NOMO-1 (cell line): ENCODE measurements at regions not wholly inside any gene's neighbourhood (a gene's known extent, or its start where the extent isn't known, plus 50 kb on each side); places are given as distances from the start of the nearest gene placed in this dataset.

Source experiments
- DNase-seq, 2 experiments: peaks; one replicate each; lab custom pipeline; 2025; ENCODE audit not compliant: unreplicated experiment in 2 of 2; lab: John Stamatoyannopoulos, UW

DNA sequence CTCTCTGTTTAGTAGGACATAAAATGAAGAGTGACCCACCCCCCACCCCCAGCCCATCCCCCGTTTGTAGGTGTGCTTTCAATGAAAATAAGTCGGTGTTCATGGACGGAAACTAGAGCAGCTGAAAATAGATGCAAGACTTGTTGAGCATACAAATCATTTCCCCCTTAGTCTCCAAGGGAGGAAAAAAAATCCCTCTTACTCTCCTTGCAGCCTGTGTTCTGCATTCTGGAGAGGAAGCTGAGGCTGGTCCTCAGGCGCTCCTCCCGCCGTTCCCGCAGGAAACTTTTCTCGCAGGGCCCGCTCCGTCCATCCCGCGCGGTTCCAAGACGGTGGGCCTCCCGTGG is 259.0 kb upstream of the E2F7 start:
- DNase-seq: no peak

DNA sequence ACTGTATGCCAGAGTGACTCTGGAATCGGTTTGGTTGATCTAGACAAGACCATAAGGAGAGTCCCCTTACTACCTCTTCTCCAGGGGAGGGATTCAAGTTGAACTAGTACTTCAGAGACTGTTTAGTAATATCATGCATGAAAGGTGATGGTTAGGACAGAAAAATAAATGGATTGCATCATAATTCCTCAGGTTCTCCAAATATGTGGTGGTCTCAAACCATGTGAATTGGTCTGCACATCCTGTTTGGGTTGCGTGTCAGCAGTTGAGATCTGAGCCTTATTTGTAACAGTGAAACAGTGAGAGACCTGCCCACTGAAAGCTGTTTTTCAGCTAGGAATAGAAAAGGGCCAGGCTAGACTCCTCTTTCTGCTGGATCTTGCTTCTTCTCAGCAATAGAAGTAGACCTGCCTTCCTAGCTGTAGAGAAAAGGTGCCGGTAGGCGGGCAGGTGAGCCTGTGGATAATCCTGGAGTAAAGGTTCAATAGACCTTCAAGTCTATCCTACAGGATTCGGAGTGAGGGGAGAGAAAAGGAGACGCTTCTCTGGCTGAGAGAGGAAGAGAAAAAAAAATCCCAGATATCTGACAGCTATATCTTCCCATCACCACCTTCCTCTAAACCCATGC is 258.5 kb upstream of the E2F7 start:
- no peak for DNase-seq

DNA sequence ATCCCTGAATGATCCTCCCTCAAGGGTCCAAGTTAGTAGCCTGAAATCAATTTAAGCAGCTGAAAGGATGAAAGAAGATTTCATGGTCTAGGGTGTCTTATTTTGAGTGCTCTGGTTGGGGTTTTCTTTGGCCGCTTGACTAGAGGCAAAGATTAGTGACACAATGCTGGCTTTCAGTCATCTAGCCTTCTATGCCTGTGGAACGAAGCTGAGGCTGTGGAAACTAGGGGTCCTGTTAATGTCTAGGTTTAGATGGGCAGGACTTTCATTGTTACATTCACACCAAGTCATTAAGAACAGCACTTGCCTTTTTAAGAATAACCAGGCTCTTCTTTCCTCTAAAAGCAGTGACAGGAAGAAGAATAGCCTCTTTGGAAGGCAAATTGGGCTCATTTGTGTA is 253.8 kb upstream of the E2F7 start:
- no peak for DNase-seq

DNA sequence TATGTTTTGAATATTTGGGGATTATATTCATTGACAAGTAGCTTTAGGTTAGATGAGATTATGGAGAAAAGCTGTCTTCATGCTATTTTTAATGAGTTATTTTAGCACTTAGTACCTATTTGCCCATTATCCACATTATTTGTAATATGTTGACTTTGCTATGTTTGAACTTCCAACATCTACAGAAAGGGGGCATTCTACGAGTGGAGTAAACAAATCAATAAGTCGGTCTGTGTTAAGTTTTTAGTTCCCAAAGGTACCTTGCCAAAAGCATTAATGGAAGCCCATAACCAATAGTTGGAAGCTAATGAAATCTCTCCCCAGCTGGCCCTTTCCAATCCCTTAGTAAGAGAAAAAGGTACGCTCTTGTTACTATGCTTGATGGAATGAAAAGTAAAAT is 250.0 kb upstream of the E2F7 start:
- no peak for DNase-seq

DNA sequence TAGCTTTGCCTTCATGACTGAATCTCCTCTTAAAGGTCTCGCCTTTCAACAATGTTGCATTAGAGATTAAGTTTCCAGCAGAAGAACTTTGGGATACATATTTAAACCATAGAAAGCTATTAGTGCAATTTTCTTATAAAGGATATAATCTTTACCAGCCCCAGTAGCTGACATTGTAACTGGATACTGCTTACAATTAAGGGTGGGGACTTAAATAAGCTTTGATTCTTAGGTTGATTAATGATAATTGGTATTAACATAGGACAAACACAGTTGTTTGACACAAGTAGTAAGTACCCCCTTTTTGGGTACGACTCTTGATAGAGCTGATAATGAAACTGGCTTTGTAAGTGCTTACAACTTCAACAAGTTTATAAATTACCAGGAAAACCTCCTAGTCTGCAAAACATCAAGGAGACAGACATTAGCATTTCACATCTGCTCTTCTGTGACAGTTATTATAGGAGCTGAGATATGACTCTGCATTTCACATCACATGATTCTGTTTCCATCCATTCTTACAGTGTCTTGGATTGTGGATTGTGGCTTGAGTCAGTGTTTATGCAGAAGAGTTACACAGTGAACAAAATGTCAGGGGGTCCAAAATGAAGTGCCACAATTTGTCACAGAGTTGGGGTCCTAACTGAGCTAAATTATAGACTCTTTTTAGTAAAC is 249.1 kb upstream of the E2F7 start:
- DNase-seq: no peak

DNA sequence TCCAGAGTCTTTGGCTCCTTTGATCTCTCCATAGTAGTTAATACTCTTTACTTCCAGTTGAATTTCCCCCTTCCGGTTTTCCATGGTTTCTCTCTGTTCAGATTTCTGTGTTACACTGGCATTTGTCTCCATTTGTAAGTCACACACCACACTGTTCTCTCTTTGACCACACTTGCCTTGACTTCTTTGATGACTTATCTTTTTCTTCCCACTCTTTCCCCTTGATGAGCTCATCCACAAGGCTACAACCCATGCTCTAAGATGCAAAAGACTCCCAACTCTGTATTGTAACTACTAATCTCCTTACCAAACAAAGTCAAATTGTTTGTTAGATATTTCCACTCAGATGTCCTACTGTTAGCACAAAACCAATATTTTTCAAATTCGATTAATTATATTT is 242.7 kb upstream of the E2F7 start:
- DNase-seq: no peak

DNA sequence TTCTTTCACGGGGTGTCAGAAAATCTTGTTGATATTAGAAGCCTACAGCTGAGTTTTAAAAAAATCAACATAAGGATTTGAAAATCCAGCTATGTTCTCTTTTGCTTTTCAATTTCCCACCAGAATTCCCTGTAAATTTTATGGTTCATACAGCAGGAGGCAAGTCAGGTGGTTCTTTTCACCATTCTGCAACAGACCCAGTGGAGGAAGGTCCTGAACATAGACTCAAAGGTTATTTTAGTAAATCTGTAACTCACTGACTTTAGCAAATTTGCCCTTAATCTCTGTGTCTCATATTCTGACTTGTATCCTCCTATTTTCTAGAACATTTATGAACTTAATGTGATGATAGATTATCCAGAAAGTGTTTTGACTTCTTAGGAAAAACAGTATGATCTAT is 235.4 kb upstream of the E2F7 start:
- no peak for DNase-seq

DNA sequence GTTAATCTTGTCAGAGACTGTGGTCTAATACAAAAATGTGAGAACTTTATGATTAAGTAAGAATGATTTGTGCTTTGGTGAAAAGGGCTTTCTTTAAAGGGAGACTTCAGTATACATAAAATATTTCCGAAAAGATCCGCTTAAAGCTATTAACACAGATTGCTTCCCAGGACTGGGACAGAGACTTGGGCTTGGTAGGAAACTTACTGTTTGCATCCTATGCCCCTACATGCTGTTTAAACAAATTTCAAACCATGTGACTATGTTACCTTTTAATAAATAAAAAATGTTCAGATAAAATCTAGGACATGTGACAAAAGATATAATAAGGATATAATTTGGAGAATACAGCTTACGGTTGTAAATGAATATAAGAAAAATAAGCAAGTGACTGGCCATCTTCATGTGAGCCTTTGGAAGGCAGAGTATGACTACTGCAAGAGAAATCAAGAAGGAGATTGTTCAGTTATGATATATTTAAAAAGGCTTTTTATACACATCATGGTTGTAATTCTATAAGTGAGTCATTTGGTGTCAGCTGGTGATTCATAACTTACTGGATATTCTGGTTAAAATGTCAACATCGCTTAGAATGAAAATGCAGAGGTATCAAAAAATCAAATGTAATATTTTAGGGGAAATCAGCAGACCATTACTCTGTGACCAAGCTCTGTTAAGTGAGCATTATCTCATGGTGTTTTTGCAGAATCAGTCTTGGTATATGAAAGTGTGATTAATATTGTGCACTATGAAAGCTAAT is 234.7 kb upstream of the E2F7 start:
- DNase-seq: no peak

DNA sequence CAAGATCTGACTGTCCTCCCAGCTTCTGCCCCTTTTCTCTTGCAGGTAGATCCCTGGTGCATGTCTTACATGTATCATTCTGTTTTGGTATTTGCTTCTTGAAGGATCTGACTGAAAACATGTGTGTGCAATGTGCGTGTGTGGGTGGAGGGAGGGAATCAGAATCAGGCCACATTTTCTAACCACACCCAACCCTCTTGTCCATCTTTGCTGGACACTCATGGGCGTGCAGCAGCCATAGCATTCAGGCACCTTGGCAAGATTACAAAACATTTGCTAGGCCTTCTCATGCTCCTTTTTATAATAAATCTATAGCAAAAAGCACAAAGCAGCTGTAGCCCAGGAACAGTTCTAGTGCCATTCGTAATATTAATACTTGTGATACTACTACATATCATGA is 233.6 kb upstream of the E2F7 start:
- DNase-seq: no peak

DNA sequence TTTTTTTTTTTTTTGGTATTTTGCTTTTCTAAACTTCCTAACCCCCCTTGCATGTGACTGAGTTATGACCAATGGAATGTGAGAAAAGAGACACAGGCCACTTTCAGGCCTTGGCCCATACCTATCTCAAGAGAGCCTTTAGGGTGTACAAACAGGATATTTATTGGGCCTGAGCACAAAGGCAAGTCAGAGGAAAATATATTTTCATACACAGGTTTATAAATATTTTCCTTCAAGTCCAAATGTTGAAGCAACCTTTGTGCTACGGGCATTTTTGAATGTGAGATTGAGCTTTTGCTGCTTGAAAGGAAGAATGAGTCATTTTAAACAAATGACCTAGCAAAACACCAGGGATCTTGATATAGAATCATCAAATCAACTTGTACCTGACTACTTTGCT is 228.6 kb upstream of the E2F7 start:
- no peak for DNase-seq

DNA sequence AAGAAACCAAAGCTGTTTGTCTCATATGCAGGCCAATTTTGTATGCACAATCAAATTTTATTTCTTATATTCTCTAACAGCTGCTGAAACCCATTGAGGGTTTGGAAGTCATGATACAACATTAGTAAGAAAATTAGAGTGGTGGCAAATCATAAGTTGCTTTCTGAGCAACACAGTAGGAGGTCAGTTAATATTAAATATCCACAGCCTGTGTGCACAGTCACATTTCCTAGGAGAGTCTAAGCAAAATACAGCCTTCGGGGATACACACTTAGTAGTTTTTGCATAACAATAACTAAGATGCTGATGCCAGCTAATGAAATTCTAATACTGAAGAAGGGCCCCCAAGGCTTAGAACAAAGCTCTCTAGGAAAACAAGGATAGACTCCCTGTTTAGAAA is 209.6 kb upstream of the E2F7 start:
- DNase-seq: no peak

DNA sequence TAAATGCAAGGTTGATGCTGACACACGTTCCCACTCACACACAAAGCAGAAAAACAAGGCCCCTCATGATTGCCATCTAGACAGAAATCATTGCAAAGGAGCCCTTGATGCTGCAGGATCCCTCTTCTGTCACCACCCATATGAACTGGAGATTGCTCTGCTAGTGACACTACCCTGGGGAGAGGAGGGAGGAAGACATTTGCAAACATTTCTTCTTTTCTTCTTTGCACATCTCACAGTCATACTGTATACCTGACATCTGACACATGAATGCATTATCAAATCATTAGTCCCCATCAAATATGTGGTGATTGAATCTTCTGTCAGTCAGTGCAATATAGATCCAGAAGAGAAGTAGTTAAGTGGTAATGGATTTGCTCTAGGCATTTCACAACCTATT is 208.5 kb upstream of the E2F7 start:
- DNase-seq: no peak

DNA sequence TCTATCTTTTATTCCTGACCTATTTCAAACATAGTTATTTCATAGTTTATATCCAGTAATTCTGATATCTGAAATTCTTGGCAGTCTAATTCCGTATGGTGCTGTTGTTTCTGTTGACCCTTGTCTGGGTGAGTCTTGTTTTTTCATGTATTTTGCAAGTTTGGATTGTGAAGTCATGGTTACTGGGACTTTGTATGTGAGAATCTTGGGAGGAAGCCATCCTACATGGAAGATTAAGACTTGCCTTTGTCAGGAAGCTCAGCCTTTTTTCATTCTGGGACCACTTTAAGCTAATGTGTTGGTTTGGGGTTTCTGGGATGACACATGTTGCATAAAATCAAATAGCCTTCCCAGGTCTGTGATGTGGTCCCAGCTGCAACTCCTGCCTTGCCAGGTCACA is 191.6 kb upstream of the E2F7 start:
- DNase-seq: no peak

DNA sequence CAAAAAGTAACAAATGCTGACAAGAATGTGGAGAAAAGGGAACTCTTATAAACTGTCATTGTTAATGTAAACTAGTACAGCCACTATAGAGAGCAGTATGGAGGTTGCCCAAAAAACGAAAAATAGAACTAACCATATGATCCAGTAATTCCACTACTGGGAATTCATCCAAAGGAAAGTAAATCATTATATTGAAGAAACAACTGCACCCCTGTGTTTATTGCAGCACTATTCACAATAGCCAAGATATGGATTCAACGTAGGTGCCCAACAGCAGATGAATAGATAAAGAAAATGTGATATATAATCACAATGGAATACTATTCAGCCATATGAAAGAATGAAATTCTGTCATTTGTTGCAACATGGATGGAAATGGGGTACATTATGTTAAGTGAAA is 188.0 kb upstream of the E2F7 start:
- DNase-seq: no peak

DNA sequence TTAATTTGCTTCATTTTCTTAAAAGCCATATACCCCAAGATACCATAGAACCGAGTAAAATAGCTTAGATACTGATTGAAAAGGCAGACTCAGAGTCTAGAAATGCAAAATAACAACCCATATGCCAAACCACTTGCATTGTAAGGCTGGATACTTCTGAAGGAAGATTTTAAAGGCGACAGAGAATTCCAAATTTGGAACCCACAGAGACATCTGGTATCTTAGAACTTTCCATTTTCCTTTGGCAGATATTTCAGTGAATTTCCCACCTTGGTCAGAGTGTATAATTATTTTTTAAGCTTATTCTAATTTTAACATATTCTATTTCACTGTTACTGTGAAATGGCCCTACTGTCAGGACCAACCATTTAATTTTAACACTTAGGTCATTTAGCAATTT is 186.4 kb upstream of the E2F7 start:
- DNase-seq: no peak

DNA sequence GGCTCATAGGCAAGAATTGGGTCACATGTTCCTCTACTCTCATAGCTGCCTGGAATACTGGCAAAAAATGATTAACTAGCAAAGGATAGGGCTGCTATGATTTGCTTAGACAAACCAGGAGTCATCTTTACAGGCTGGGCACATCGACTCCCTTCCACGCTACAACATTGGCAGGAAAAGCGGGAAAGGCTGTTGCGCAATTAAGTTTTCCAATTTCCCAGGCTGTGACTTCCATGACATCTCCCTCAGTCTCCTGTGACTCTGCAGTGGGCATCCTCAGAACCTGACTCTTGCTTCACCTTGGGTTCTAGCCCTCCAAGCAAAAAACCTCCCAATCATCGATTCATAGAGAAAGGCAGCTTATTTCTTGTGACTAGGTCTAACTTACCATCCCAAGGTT is 184.5 kb upstream of the E2F7 start:
- DNase-seq: no peak

DNA sequence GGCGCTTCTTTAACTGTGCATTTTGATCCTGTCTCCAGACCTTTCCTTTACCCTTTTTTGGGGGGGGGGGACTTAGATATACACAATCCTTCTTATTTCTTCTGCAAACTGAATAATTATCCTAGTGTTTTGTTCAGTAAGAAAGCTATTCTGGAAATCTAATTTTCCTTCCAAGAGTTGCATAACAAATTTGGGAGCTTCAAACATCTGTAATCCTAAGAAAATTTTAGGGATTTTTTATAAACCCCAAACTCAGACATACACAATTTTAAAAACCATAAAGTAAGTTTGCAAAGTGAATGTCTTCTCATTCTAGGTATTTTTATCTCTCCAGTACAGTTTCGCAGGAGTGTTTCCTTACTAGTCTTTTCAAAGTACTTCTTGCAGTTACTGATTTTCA is 182.7 kb upstream of the E2F7 start:
- DNase-seq: no peak

DNA sequence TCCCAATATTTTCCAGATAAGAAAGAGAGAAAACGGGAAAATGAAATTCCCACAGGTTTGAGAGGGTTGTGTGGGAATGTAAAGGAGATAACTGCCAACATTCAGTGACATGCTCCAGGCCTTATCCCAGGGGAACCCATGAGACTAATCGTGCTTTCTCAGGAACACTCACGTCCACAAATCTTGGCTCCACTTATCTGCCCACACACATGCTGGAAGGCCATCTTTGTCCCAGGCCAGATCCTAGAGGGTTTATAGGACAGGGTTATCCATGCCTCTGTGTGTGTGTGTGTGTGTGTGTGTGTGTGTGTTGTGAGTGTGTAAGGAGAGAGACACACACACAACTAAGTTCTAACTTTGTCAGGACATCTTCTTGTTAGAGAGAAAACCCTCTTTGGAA is 182.2 kb upstream of the E2F7 start:
- no peak for DNase-seq

DNA sequence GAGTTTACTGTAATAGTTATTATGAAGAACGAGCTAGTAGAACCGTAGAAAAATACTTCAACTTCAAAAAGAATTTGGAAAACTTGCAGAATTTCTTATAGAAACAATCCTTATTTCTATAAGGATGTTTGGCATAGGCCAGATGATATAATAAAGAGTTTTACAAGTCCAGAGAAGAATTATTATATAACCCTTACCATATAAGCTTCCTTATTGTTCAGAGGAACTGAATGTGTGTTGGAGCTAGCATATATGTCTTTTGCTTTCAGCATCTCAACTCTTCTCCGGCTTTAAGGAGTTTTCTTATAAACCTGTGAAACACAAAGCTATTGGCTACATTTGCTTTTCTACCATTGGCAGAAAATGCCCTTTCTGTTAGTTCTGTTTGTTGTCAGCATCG is 178.0 kb upstream of the E2F7 start:
- no peak for DNase-seq

DNA sequence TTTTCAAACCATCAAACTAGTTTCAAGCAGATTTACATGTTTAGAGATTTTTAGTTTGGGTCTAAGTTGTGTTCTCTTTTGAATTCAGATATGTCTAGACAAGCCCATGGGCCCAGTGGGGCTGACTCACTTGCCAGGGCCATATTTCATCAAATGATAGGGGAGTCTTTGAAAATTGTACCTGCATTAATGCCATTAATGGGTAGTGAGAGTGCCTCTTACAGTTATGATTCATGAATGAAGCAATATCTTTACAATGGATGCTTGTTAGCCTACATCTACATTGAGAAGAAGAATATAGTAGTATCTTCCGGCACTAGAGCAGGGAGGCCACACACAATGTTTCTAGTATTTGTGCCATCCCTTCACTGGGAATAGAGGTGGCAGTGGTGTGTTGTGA is 174.2 kb upstream of the E2F7 start:
- DNase-seq: no peak

DNA sequence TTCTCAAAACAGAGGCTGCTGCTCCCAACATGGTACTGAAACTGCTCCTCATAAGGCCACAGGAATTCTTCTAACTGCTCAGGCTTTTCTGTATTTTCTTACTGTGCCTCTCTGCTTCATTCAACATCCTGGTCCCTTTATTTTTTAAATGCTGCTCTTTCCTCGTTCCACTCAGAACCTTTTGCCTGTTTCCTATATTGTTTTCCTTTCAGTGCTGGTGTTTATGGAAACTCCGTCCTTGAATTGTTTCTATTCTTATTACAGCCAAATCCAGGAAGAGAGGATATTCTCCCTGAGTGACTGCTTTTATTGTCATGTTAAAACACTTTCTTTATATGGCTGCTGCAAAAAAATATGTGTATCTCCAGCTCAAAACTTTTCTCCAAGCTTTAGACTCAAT is 173.0 kb upstream of the E2F7 start:
- DNase-seq: no peak

DNA sequence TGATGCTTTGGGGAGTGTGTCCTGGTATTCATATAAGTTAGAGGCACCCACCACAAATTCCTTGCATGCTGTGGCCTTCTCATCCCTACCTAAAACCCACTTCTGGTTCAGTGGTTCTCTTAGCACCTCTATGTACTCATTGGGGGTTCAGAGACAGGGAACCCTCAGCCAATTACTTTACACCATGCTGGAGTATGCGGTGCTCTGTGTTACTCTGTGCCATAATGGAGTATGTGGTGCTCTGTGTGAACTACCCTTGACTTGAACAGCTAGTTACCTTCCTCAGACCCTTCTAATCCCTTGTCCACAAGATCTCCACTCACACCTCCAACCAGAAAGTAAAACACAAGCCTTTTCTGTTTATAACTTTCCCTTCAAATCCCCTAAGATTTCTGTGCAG is 172.5 kb upstream of the E2F7 start:
- no peak for DNase-seq
